PC-3 (cell line): ENCODE measurements at regions not wholly inside any gene's neighbourhood (a gene's known extent, or its start where the extent isn't known, plus 50 kb on each side); places are given as distances from the start of the nearest gene placed in this dataset.

Source experiments
- ATAC-seq: fragments of 200-7000 bp; cut with Tn5 transposase; 2 replicates; pipeline ENCODE4 v1.9.1; 2020; ENCODE audit warnings: mild to moderate bottlenecking, moderate library complexity
- BruUV-seq: library from RNA; stranded (reverse); fragments of 400-500 nt; replicated peaks from 2 replicates; lab custom pipeline; 2021; lab: Mats Ljungman, UMichigan
- CTCF ChIA-PET: fragments of 300-600 bp; sonication (Branson Sonifier 250); formaldehyde crosslinking; loops from one replicate; lab custom pipeline; 2022; ENCODE audit warnings: antibody characterized with exemption; lab: Charles Lee
- POLR2A ChIA-PET: fragments of 300-600 bp; sonication (Branson Sonifier 250); formaldehyde crosslinking; loops from one replicate; lab custom pipeline; 2022; ENCODE audit warnings: antibody characterized with exemption; ENCODE audit not compliant: unreplicated experiment; lab: Charles Lee
- DNase-seq: peaks from one replicate; pipeline ENCODE4 v3.0.0-alpha.2; 2015
- H2AFZ ChIP-seq: fragments of 300-600 bp; sonication (generic); 2 replicates; pipeline ENCODE4 v1.6.0; 2016; ENCODE audit warnings: antibody characterized with exemption, low read length
- H3F3A ChIP-seq: fragments of 300-600 bp; sonication (generic); one replicate; pipeline ENCODE4 v1.6.0; 2017; ENCODE audit warnings: antibody characterized with exemption, low read length, control low read depth, mild to moderate bottlenecking; ENCODE audit not compliant: unreplicated experiment
- H3K27ac ChIP-seq: fragments of 300-600 bp; sonication (generic); 2 replicates; pipeline ENCODE4 v1.5.1; 2016; ENCODE audit warnings: mild to moderate bottlenecking, low read length
- H3K27me3 ChIP-seq: fragments of 300-600 bp; sonication (generic); 2 replicates; pipeline ENCODE4 v1.6.1; 2016; ENCODE audit warnings: low read length, mixed read lengths
- H3K36me3 ChIP-seq: fragments of 300-600 bp; sonication (generic); 2 replicates; pipeline ENCODE4 v1.6.1; 2016; ENCODE audit warnings: low read depth, mixed run types, low read length, mixed read lengths
- H3K4me1 ChIP-seq: fragments of 300-600 bp; sonication (generic); 2 replicates; pipeline ENCODE4 v1.5.1; 2016; ENCODE audit warnings: low read length; ENCODE audit not compliant: insufficient read depth
- H3K4me2 ChIP-seq: fragments of 300-600 bp; sonication (generic); 2 replicates; pipeline ENCODE4 v1.6.0; 2016; ENCODE audit warnings: low read length
- H3K4me3 ChIP-seq: fragments of 300-600 bp; sonication (generic); 2 replicates; pipeline ENCODE4 v1.5.1; 2016; ENCODE audit warnings: mild to moderate bottlenecking, low read length, mixed read lengths
- H3K79me2 ChIP-seq: fragments of 300-600 bp; sonication (generic); 2 replicates; pipeline ENCODE4 v1.6.1; 2017; ENCODE audit warnings: low read length, mixed read lengths
- H3K9ac ChIP-seq: fragments of 300-600 bp; sonication (generic); 2 replicates; pipeline ENCODE4 v1.6.0; 2016; ENCODE audit warnings: mild to moderate bottlenecking, low read length
- H3K9me2 ChIP-seq: fragments of 300-600 bp; sonication (generic); replicated peaks from 2 replicates; pipeline ENCODE4 v1.6.1; 2016; ENCODE audit warnings: mixed run types, low read length, mixed read lengths
- H3K9me3 ChIP-seq: fragments of 300-600 bp; sonication (generic); 2 replicates; pipeline ENCODE4 v1.6.1; 2016; ENCODE audit warnings: low read length, mixed read lengths
- H4K20me1 ChIP-seq: fragments of 300-600 bp; sonication (generic); 2 replicates; pipeline ENCODE4 v1.6.1; 2016; ENCODE audit warnings: low read length, mixed read lengths
- EZH2 ChIP-seq: fragments of 300-600 bp; sonication (generic); IDR thresholded peaks from one replicate; pipeline ENCODE4 v1.6.1; 2017; ENCODE audit warnings: antibody characterized with exemption, mild to moderate bottlenecking, low read length; ENCODE audit not compliant: unreplicated experiment
- EZH2phosphoT487 ChIP-seq: fragments of 300-600 bp; sonication (generic); IDR thresholded peaks from 2 replicates; pipeline ENCODE4 v1.6.1; 2018; ENCODE audit warnings: mild to moderate bottlenecking, antibody characterized with exemption, low read length, borderline replicate concordance
- intact Hi-C: fragments of 100-400 bp; cut with micrococcal nuclease; formaldehyde crosslinking; loops from 2 replicates; pipeline ENCODE4 v1.9.0; 2023
- TF ChIP-seq, protein P1 (sequence below): fragments of 300-600 bp; sonication (generic); conservative IDR thresholded peaks from 2 replicates; pipeline ENCODE4 v1.5.1; 2017; ENCODE audit warnings: antibody characterized with exemption, low read depth, mild to moderate bottlenecking, low read length

DNA sequence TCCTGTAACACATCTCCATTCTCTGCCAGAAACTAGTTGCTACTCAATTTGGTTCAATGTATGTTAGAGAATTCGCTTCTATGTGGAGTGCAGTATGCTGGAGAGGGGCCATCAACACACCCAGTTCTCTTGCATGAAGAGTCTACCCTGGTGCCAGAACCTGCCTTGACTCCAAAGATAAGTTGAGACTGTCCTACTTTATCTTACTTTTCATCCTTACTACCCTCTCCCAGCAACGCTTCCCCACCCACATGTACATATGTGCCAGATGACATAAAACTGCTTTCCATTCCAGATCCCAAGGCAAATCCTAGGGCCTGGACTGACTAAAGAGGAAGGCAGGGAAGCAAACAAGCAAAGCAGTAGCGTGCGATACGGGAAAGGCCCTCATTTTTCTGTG, 442.6 kb upstream of the THRB start:
- H3K4me3 ChIP-seq = no peak overlapping the region
- no peaks in the 10 kb centered on the region for H4K20me1 ChIP-seq
- BruUV-seq = no TSS peak
- H3K9me3 ChIP-seq = no peaks in the 10 kb centered on the region
- H2AFZ ChIP-seq = no peak overlapping the region
- no peaks in the 10 kb centered on the region for H3K9me2 ChIP-seq
- no peaks in the 10 kb centered on the region for H3F3A ChIP-seq
- no peak overlapping the region for H3K4me2 ChIP-seq
- H3K27ac ChIP-seq = no peak overlapping the region
- no peak overlapping the region for H3K9ac ChIP-seq
- TF ChIP-seq EZH2phosphoT487 = no peak
- TF ChIP-seq, protein P1, sequence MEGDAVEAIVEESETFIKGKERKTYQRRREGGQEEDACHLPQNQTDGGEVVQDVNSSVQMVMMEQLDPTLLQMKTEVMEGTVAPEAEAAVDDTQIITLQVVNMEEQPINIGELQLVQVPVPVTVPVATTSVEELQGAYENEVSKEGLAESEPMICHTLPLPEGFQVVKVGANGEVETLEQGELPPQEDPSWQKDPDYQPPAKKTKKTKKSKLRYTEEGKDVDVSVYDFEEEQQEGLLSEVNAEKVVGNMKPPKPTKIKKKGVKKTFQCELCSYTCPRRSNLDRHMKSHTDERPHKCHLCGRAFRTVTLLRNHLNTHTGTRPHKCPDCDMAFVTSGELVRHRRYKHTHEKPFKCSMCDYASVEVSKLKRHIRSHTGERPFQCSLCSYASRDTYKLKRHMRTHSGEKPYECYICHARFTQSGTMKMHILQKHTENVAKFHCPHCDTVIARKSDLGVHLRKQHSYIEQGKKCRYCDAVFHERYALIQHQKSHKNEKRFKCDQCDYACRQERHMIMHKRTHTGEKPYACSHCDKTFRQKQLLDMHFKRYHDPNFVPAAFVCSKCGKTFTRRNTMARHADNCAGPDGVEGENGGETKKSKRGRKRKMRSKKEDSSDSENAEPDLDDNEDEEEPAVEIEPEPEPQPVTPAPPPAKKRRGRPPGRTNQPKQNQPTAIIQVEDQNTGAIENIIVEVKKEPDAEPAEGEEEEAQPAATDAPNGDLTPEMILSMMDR = no peak
- TF ChIP-seq EZH2 = no peak
- no peaks in the 10 kb centered on the region for H3K4me1 ChIP-seq
- ATAC-seq = no peak
- intact Hi-C loops = no loop called here
- no peak for DNase-seq
- CTCF ChIA-PET = no interaction called here
- no peaks in the 10 kb centered on the region for H3K36me3 ChIP-seq
- peaks cover 70% of the 10 kb centered on the region for H3K27me3 ChIP-seq
- no peaks in the 10 kb centered on the region for H3K79me2 ChIP-seq
- POLR2A ChIA-PET = no interaction called here

- no peaks in the 10 kb centered on the region for H3F3A ChIP-seq
- H3K27me3 ChIP-seq = peaks cover 70% of the 10 kb centered on the region
- DNase-seq (no peak), ATAC-seq (no peak)
- POLR2A ChIA-PET = no interaction called here
- no peaks in the 10 kb centered on the region for H3K4me1 ChIP-seq
- no peaks in the 10 kb centered on the region for H3K36me3 ChIP-seq
- CTCF ChIA-PET = no interaction called here
- no peak overlapping the region for H3K9ac ChIP-seq
- H4K20me1 ChIP-seq = no peaks in the 10 kb centered on the region
- H3K79me2 ChIP-seq = no peaks in the 10 kb centered on the region
- TF ChIP-seq, protein P1 = no peak
- intact Hi-C loops = no loop called here
- no peaks in the 10 kb centered on the region for H3K9me3 ChIP-seq
- no TSS peak for BruUV-seq
- no peaks in the 10 kb centered on the region for H3K9me2 ChIP-seq
- H2AFZ ChIP-seq = no peak overlapping the region
- H3K4me2 ChIP-seq = no peak overlapping the region
- no peak overlapping the region for H3K4me3 ChIP-seq
- no peak overlapping the region for H3K27ac ChIP-seq
Observed at GRCh38 chr3:24937780-24938179, 443.1 kb upstream of the THRB start.

- H3K9me2 ChIP-seq = no peaks in the 10 kb centered on the region
- POLR2A ChIA-PET = no interaction called here
- no TSS peak for BruUV-seq
- H3K27ac ChIP-seq = no peak overlapping the region
- H3K4me3 ChIP-seq = no peak overlapping the region
- no peaks in the 10 kb centered on the region for H4K20me1 ChIP-seq
- no peak overlapping the region for H2AFZ ChIP-seq
- intact Hi-C loops = no loop called here
- DNase-seq (no peak), ATAC-seq (no peak)
- no peaks in the 10 kb centered on the region for H3K36me3 ChIP-seq
- no peaks in the 10 kb centered on the region for H3K79me2 ChIP-seq
- no peaks in the 10 kb centered on the region for H3K4me1 ChIP-seq
- H3K9me3 ChIP-seq = no peaks in the 10 kb centered on the region
- peaks cover 39% of the 10 kb centered on the region for H3K27me3 ChIP-seq
- CTCF ChIA-PET = no interaction called here
- TF ChIP-seq EZH2phosphoT487 = no peak
- TF ChIP-seq, protein P1 = no peak
- TF ChIP-seq EZH2 = no peak
- H3K4me2 ChIP-seq = no peak overlapping the region
- no peaks in the 10 kb centered on the region for H3F3A ChIP-seq
- H3K9ac ChIP-seq = no peak overlapping the region
Observed at GRCh38 chr3:24943961-24944360, 449.3 kb upstream of the THRB start.
